ENCODE measurements at regions not wholly inside any gene's neighbourhood (a gene's known extent, or its start where the extent isn't known, plus 50 kb on each side); places are given as distances from the start of the nearest gene placed in this dataset.

- H3K27me3 ChIP-seq (ENCODE audit: control insufficient read depth, insufficient read depth, low read length), result no peaks in the 10 kb centered on the region
- H3K27ac ChIP-seq (ENCODE audit: low read depth, low read length), result no peak overlapping the region
- no peaks in the 10 kb centered on the region for H3K9me3 ChIP-seq (ENCODE audit: control insufficient read depth, insufficient read depth, low read depth, low read length)
- H3K9ac ChIP-seq (ENCODE audit: low read length), result no peak overlapping the region
- H3K4me3 ChIP-seq (ENCODE audit: low read depth, low read length), result no peak overlapping the region
- no peaks in the 10 kb centered on the region; the same call in 1 of the 2 replicates for H3K4me1 ChIP-seq (ENCODE audit: control insufficient read depth, insufficient read depth, low read length)
- H3K36me3 ChIP-seq (ENCODE audit: control insufficient read depth, insufficient read depth, low read length), result no peaks in the 10 kb centered on the region
Observed at GRCh38 chr9:89883401-89884341, 278.9 kb downstream of the GADD45G start.

- Histone ChIP-seq H3K9me3 (ENCODE audit: control insufficient read depth, insufficient read depth, low read depth, low read length) (peaks cover under 1% of the 10 kb centered on the region; the same call in 1 of the 2 replicates), H3K36me3 (ENCODE audit: control insufficient read depth, insufficient read depth, low read length) (no peaks in the 10 kb centered on the region), H3K27me3 (ENCODE audit: control insufficient read depth, insufficient read depth, low read length) (no peaks in the 10 kb centered on the region)
Observed at GRCh38 chr9:89884356-89885083, 279.7 kb downstream of the GADD45G start.

GRCh38 chr9:89885156-89885555 is 280.3 kb downstream of the GADD45G start:
- H3K36me3 ChIP-seq (ENCODE audit: control insufficient read depth, insufficient read depth, low read length), result no peaks in the 10 kb centered on the region
- no peak overlapping the region for H3K9ac ChIP-seq (ENCODE audit: low read length)
- no peak overlapping the region for H3K4me3 ChIP-seq (ENCODE audit: low read depth, low read length)
- no peak overlapping the region for H3K27ac ChIP-seq (ENCODE audit: low read depth, low read length)
- no peaks in the 10 kb centered on the region; the same call in 1 of the 2 replicates for H3K4me1 ChIP-seq (ENCODE audit: control insufficient read depth, insufficient read depth, low read length)
- peaks cover 7% of the 10 kb centered on the region; the same call in 1 of the 2 replicates for H3K9me3 ChIP-seq (ENCODE audit: control insufficient read depth, insufficient read depth, low read depth, low read length)
- H3K27me3 ChIP-seq (ENCODE audit: control insufficient read depth, insufficient read depth, low read length), result no peaks in the 10 kb centered on the region

More at GRCh38 chr9:89884356-89885083, 279.7 kb downstream of the GADD45G start:
- H3K27ac ChIP-seq (ENCODE audit: low read depth, low read length), result no peak overlapping the region
- H3K4me3 ChIP-seq (ENCODE audit: low read depth, low read length), result no peak overlapping the region
- no peaks in the 10 kb centered on the region; the same call in 1 of the 2 replicates for H3K4me1 ChIP-seq (ENCODE audit: control insufficient read depth, insufficient read depth, low read length)
- H3K9ac ChIP-seq (ENCODE audit: low read length), result no peak overlapping the region

- no peak overlapping the region for H3K27ac ChIP-seq (ENCODE audit: low read depth, low read length)
Observed at GRCh38 chr9:89886281-89886700, 281.5 kb downstream of the GADD45G start.

GRCh38 chr9:89887286-89887685 is 282.5 kb downstream of the GADD45G start:
- H3K9ac ChIP-seq (ENCODE audit: low read length), result no peak overlapping the region
- no peak overlapping the region for H3K27ac ChIP-seq (ENCODE audit: low read depth, low read length)
- H3K27me3 ChIP-seq (ENCODE audit: control insufficient read depth, insufficient read depth, low read length), result no peaks in the 10 kb centered on the region
- peaks cover 7% of the 10 kb centered on the region; the same call in 1 of the 2 replicates for H3K9me3 ChIP-seq (ENCODE audit: control insufficient read depth, insufficient read depth, low read depth, low read length)
- H3K36me3 ChIP-seq (ENCODE audit: control insufficient read depth, insufficient read depth, low read length), result no peaks in the 10 kb centered on the region
- no peaks in the 10 kb centered on the region; the same call in 1 of the 2 replicates for H3K4me1 ChIP-seq (ENCODE audit: control insufficient read depth, insufficient read depth, low read length)
- H3K4me3 ChIP-seq (ENCODE audit: low read depth, low read length), result no peak overlapping the region

More at GRCh38 chr9:89886281-89886700, 281.5 kb downstream of the GADD45G start:
- H3K4me3 ChIP-seq (ENCODE audit: low read depth, low read length), result no peak overlapping the region
- H3K9ac ChIP-seq (ENCODE audit: low read length), result no peak overlapping the region
- no peaks in the 10 kb centered on the region for H3K36me3 ChIP-seq (ENCODE audit: control insufficient read depth, insufficient read depth, low read length)
- H3K9me3 ChIP-seq (ENCODE audit: control insufficient read depth, insufficient read depth, low read depth, low read length), result peaks cover 7% of the 10 kb centered on the region; the same call in 1 of the 2 replicates
- no peaks in the 10 kb centered on the region; the same call in 1 of the 2 replicates for H3K4me1 ChIP-seq (ENCODE audit: control insufficient read depth, insufficient read depth, low read length)
- no peaks in the 10 kb centered on the region for H3K27me3 ChIP-seq (ENCODE audit: control insufficient read depth, insufficient read depth, low read length)

GRCh38 chr9:89888233-89888632 is 283.4 kb downstream of the GADD45G start:
- no peak overlapping the region for H3K9ac ChIP-seq (ENCODE audit: low read length)
- no peak overlapping the region for H3K27ac ChIP-seq (ENCODE audit: low read depth, low read length)
- H3K36me3 ChIP-seq (ENCODE audit: control insufficient read depth, insufficient read depth, low read length), result no peaks in the 10 kb centered on the region
- H3K4me3 ChIP-seq (ENCODE audit: low read depth, low read length), result no peak overlapping the region
- H3K27me3 ChIP-seq (ENCODE audit: control insufficient read depth, insufficient read depth, low read length), result no peaks in the 10 kb centered on the region
- H3K9me3 ChIP-seq (ENCODE audit: control insufficient read depth, insufficient read depth, low read depth, low read length), result peaks cover 7% of the 10 kb centered on the region; the same call in 1 of the 2 replicates
- H3K4me1 ChIP-seq (ENCODE audit: control insufficient read depth, insufficient read depth, low read length), result no peaks in the 10 kb centered on the region; the same call in 1 of the 2 replicates

GRCh38 chr9:89888677-89889076 is 283.9 kb downstream of the GADD45G start:
- Histone ChIP-seq H3K27me3 (ENCODE audit: control insufficient read depth, insufficient read depth, low read length) (no peaks in the 10 kb centered on the region), H3K36me3 (ENCODE audit: control insufficient read depth, insufficient read depth, low read length) (no peaks in the 10 kb centered on the region), H3K9me3 (ENCODE audit: control insufficient read depth, insufficient read depth, low read depth, low read length) (peaks cover 7% of the 10 kb centered on the region; the same call in 1 of the 2 replicates), H3K4me3 (ENCODE audit: low read depth, low read length) (no peak overlapping the region), H3K4me1 (ENCODE audit: control insufficient read depth, insufficient read depth, low read length) (no peaks in the 10 kb centered on the region; the same call in 1 of the 2 replicates), H3K27ac (ENCODE audit: low read depth, low read length) (no peak overlapping the region), H3K9ac (ENCODE audit: low read length) (no peak overlapping the region)

- peaks cover 7% of the 10 kb centered on the region; the same call in 1 of the 2 replicates for H3K9me3 ChIP-seq (ENCODE audit: control insufficient read depth, insufficient read depth, low read depth, low read length)
- H3K27ac ChIP-seq (ENCODE audit: low read depth, low read length), result no peak overlapping the region
- no peaks in the 10 kb centered on the region for H3K4me1 ChIP-seq (ENCODE audit: control insufficient read depth, insufficient read depth, low read length)
- no peak overlapping the region for H3K9ac ChIP-seq (ENCODE audit: low read length)
- H3K27me3 ChIP-seq (ENCODE audit: control insufficient read depth, insufficient read depth, low read length), result no peaks in the 10 kb centered on the region
- no peak overlapping the region for H3K4me3 ChIP-seq (ENCODE audit: low read depth, low read length)
- no peaks in the 10 kb centered on the region for H3K36me3 ChIP-seq (ENCODE audit: control insufficient read depth, insufficient read depth, low read length)
Observed at GRCh38 chr9:89889865-89890264, 285.1 kb downstream of the GADD45G start.

- H3K4me3 ChIP-seq (ENCODE audit: low read depth, low read length), result no peak overlapping the region
- no peaks in the 10 kb centered on the region for H3K4me1 ChIP-seq (ENCODE audit: control insufficient read depth, insufficient read depth, low read length)
- no peaks in the 10 kb centered on the region for H3K27me3 ChIP-seq (ENCODE audit: control insufficient read depth, insufficient read depth, low read length)
- H3K36me3 ChIP-seq (ENCODE audit: control insufficient read depth, insufficient read depth, low read length), result no peaks in the 10 kb centered on the region
- H3K27ac ChIP-seq (ENCODE audit: low read depth, low read length), result no peak overlapping the region
- no peak overlapping the region for H3K9ac ChIP-seq (ENCODE audit: low read length)
- H3K9me3 ChIP-seq (ENCODE audit: control insufficient read depth, insufficient read depth, low read depth, low read length), result peaks cover 7% of the 10 kb centered on the region; the same call in 1 of the 2 replicates
Observed at GRCh38 chr9:89890326-89890980, 285.6 kb downstream of the GADD45G start.

- no peak overlapping the region for H3K27ac ChIP-seq (ENCODE audit: low read depth, low read length)
Observed at GRCh38 chr9:89891221-89891590, 286.4 kb downstream of the GADD45G start.

More at GRCh38 chr9:89891221-89891590, 286.4 kb downstream of the GADD45G start:
- H3K4me3 ChIP-seq (ENCODE audit: low read depth, low read length), result no peak overlapping the region
- peaks cover 7% of the 10 kb centered on the region; the same call in 1 of the 2 replicates for H3K9me3 ChIP-seq (ENCODE audit: control insufficient read depth, insufficient read depth, low read depth, low read length)
- H3K27me3 ChIP-seq (ENCODE audit: control insufficient read depth, insufficient read depth, low read length), result no peaks in the 10 kb centered on the region
- H3K36me3 ChIP-seq (ENCODE audit: control insufficient read depth, insufficient read depth, low read length), result no peaks in the 10 kb centered on the region
- H3K4me1 ChIP-seq (ENCODE audit: control insufficient read depth, insufficient read depth, low read length), result no peaks in the 10 kb centered on the region
- no peak overlapping the region for H3K9ac ChIP-seq (ENCODE audit: low read length)

Measured in HUES6 (cell line).